Lower leg skin (tissue), 3 donors: ENCODE measurements at regions not wholly inside any gene's neighbourhood (a gene's known extent, or its start where the extent isn't known, plus 50 kb on each side); places are given as distances from the start of the nearest gene placed in this dataset.

ENCODE experiments used
- POLR2A ChIP-seq, 2 donors: fragments of 450-650 bp; IDR thresholded peaks; one replicate each; pipeline ENCODE4 v1.6.1; 2016 to 2017; ENCODE audit warnings: antibody characterized with exemption in 2 of 2, mild to moderate bottlenecking in 1 of 2, moderate library complexity in 1 of 2
- TF ChIP-seq, protein P1 (sequence below), 3 donors: fragments of 450-650 bp; IDR thresholded peaks; one replicate each; pipeline ENCODE4 v1.5.1; 2016; ENCODE audit warnings: antibody characterized with exemption in 3 of 3, mild to moderate bottlenecking in 3 of 3, moderate library complexity in 2 of 3

DNA sequence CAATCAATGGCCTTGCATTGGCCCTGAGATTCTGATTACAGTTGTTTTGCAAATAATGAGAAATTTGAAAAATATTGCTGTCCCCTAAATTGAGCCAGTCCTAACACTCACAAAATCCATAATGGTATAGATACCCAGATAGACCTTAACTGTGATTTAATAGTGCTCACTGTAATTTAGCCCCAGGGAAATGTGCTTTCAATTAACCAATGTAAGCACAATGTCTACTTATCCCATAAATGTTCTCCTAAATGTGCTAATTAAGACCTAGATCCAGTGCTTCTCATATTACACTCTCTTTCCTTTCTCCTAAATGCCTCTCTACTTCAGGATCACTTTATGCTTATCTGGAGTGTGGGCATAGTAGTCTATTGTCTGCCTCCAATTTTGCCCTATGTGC, 417.8 kb upstream of the CCL2 start:
- TF ChIP-seq POLR2A (IDR thresholded peaks at IDR 0.05): no peak
- TF ChIP-seq, protein P1, sequence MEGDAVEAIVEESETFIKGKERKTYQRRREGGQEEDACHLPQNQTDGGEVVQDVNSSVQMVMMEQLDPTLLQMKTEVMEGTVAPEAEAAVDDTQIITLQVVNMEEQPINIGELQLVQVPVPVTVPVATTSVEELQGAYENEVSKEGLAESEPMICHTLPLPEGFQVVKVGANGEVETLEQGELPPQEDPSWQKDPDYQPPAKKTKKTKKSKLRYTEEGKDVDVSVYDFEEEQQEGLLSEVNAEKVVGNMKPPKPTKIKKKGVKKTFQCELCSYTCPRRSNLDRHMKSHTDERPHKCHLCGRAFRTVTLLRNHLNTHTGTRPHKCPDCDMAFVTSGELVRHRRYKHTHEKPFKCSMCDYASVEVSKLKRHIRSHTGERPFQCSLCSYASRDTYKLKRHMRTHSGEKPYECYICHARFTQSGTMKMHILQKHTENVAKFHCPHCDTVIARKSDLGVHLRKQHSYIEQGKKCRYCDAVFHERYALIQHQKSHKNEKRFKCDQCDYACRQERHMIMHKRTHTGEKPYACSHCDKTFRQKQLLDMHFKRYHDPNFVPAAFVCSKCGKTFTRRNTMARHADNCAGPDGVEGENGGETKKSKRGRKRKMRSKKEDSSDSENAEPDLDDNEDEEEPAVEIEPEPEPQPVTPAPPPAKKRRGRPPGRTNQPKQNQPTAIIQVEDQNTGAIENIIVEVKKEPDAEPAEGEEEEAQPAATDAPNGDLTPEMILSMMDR (IDR thresholded peaks at IDR 0.05): no peak
